ENCODE measurements at regions not wholly inside any gene's neighbourhood (a gene's known extent, or its start where the extent isn't known, plus 50 kb on each side); places are given as distances from the start of the nearest gene placed in this dataset.
A peak's percentile ranks its signal among the peaks of the same experiment; 100 is the strongest.

DNA sequence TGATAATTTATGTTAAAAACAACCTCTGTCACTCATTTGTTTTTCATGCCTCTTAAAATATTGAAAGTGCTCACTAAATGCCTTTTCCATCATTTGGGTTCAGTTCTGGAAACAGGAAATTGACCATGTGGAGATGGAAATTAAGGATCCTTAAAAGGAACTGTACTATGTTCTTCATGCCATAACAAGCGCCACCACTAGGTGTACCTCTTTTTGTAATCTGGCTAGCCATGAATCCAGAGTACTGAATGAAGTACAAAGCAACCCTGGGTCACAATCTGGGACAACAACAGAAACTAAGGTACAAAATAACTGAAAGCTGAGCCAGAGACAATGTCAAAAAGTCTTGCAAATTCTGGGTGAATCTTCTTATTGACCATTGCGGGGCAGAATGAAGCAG lies 559.1 kb downstream of the FAM181B start:
- no peaks in the 10 kb centered on the region for H3K79me2 ChIP-seq (ENCODE audit: insufficient read depth, low read length)
- Mint-ChIP-seq H3K36me3 (ENCODE audit: insufficient read depth in 1 of 3, low read depth in 3 of 3) (no peaks in the 10 kb centered on the region), H3K4me3 (no peak overlapping the region), H3K9me3 (no peaks in the 10 kb centered on the region; a peak in 1 of 5 replicates), H3K4me1 (peaks cover 0 to 7% of the 10 kb centered on the region in 2 experiments; a peak in 2 of 4 replicates), H3K27me3 (ENCODE audit: low read depth) (no peaks in the 10 kb centered on the region), H3K27ac (no peak overlapping the region)
- H3K79me1 ChIP-seq (ENCODE audit: insufficient read depth, low read depth, low read length, poor library complexity, severe bottlenecking), result no peaks in the 10 kb centered on the region
- H4K91ac ChIP-seq (ENCODE audit: insufficient read length, low read depth, low read length), result no peak overlapping the region
- TF ChIP-seq, protein P1, sequence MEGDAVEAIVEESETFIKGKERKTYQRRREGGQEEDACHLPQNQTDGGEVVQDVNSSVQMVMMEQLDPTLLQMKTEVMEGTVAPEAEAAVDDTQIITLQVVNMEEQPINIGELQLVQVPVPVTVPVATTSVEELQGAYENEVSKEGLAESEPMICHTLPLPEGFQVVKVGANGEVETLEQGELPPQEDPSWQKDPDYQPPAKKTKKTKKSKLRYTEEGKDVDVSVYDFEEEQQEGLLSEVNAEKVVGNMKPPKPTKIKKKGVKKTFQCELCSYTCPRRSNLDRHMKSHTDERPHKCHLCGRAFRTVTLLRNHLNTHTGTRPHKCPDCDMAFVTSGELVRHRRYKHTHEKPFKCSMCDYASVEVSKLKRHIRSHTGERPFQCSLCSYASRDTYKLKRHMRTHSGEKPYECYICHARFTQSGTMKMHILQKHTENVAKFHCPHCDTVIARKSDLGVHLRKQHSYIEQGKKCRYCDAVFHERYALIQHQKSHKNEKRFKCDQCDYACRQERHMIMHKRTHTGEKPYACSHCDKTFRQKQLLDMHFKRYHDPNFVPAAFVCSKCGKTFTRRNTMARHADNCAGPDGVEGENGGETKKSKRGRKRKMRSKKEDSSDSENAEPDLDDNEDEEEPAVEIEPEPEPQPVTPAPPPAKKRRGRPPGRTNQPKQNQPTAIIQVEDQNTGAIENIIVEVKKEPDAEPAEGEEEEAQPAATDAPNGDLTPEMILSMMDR (conservative IDR thresholded peaks at IDR 0.05), result peak; percentile 67
- no peak overlapping the region for H3K23ac ChIP-seq (ENCODE audit: insufficient read length, low read depth, low read length)
- WGBS (ENCODE audit: extremely low coverage, insufficient read length, low lambda C conversion rate), result no CpG with 5 or more reads among the region's 2 CpGs
- H3K27me3 ChIP-seq (ENCODE audit: insufficient read depth, low read length), result no peaks in the 10 kb centered on the region
- H2BK120ac ChIP-seq (ENCODE audit: low read depth, low read length, poor library complexity, severe bottlenecking), result no peak overlapping the region
- no peak overlapping the region for H3K18ac ChIP-seq (ENCODE audit: insufficient read length, low read depth, low read length)
- no peak for DNase-seq
- no peak overlapping the region for H2BK20ac ChIP-seq (ENCODE audit: low read depth, low read length, poor library complexity, severe bottlenecking)
- no peak overlapping the region for H2AK5ac ChIP-seq (ENCODE audit: insufficient read length, low read length)
- H3K27ac ChIP-seq (ENCODE audit: insufficient read length, low read depth, low read length), result no peak overlapping the region
- no peak overlapping the region for H3K14ac ChIP-seq (ENCODE audit: insufficient read depth, low read length)
- H4K20me1 ChIP-seq (ENCODE audit: control insufficient read depth, insufficient read depth, insufficient read length), result no peaks in the 10 kb centered on the region
- no peak overlapping the region for H4K5ac ChIP-seq (ENCODE audit: insufficient read length, low read depth, low read length)
- no peak overlapping the region for H2BK5ac ChIP-seq (ENCODE audit: insufficient read length, low read length)
- H2AFZ ChIP-seq (ENCODE audit: low read length), result no peak overlapping the region
- H3T11ph ChIP-seq (ENCODE audit: low read length), result no peak overlapping the region
- H2BK12ac ChIP-seq (ENCODE audit: insufficient read length, low read depth, low read length), result no peak overlapping the region
- no peak overlapping the region for H3K4me2 ChIP-seq (ENCODE audit: insufficient read depth, insufficient read length, low read length)
- no peaks in the 10 kb centered on the region for H3K23me2 ChIP-seq (ENCODE audit: insufficient read length, low read depth, low read length, poor library complexity, severe bottlenecking)
- no peaks in the 10 kb centered on the region; the same call in 1 of the 2 replicates for H3K4me1 ChIP-seq (ENCODE audit: insufficient read depth, low read length)
- no peak overlapping the region for H3K9ac ChIP-seq (ENCODE audit: extremely low read depth, insufficient read length, low read length)
- no peak overlapping the region for H3K56ac ChIP-seq (ENCODE audit: insufficient read length, low read depth, low read length)
- no peak overlapping the region for H2BK15ac ChIP-seq (ENCODE audit: low read depth, low read length)
- no peak overlapping the region for H3K4ac ChIP-seq (ENCODE audit: low read depth, low read length)
- H4K8ac ChIP-seq (replicated peaks; ENCODE audit: insufficient read length, low read depth, low read length), result no peak overlapping the region
- H3K9me3 ChIP-seq (ENCODE audit: control insufficient read depth, low read depth, low read length), result no peaks in the 10 kb centered on the region

All from H9 (cell line).